Keratinocyte (primary cell): ENCODE measurements at regions not wholly inside any gene's neighbourhood (a gene's known extent, or its start where the extent isn't known, plus 50 kb on each side); places are given as distances from the start of the nearest gene placed in this dataset.

Source experiments
- DNase-seq: peaks from one replicate; pipeline ENCODE4 v3.0.0-alpha.2; 2011; ENCODE audit warnings: low read depth, missing footprints, low spot score
- FAIRE-seq: peaks from 2 replicates; lab custom pipeline; 2011; peaks lifted over from hg19 to GRCh38; lab: Jason Lieb, UNC
- H2AFZ ChIP-seq: 2 replicates; pipeline ENCODE4 v1.6.0; 2012; ENCODE audit warnings: low read length, control low read depth, inconsistent platforms; ENCODE audit not compliant: control insufficient read depth
- H3K27ac ChIP-seq: 2 replicates; pipeline ENCODE4 v1.5.1; 2011; ENCODE audit warnings: low read length; ENCODE audit not compliant: control insufficient read depth, insufficient read depth
- H3K27me3 ChIP-seq: 3 replicates; pipeline ENCODE4 v1.6.0; 2011; ENCODE audit warnings: low read length; ENCODE audit not compliant: control insufficient read depth, insufficient read depth; ENCODE audit errors: extremely low read depth
- H3K36me3 ChIP-seq, 2 experiments: 2 replicates in 1 of 2; 3 replicates in 1 of 2; pipeline ENCODE4 v1.5.1; 2011; ENCODE audit warnings: low read length in 2 of 2, mild to moderate bottlenecking in 1 of 2; ENCODE audit not compliant: control insufficient read depth in 2 of 2, insufficient read depth in 2 of 2; ENCODE audit errors: extremely low read depth in 1 of 2
- H3K4me1 ChIP-seq: 3 replicates; pipeline ENCODE4 v1.5.1; 2011; ENCODE audit warnings: low read length; ENCODE audit not compliant: control insufficient read depth, insufficient read depth; ENCODE audit errors: extremely low read depth
- H3K4me2 ChIP-seq: 3 replicates; pipeline ENCODE4 v1.6.0; 2011; ENCODE audit warnings: low read depth, low read length; ENCODE audit not compliant: control insufficient read depth, insufficient read depth; ENCODE audit errors: extremely low read depth
- H3K4me3 ChIP-seq, 3 experiments: fragments of 200-600 bp in 1 of 3; sonication (generic) in 1 of 3; 2 replicates in 2 of 3; 3 replicates in 1 of 3; pipeline ENCODE4 v1.5.1; 2011 to 2016; ENCODE audit warnings: low read length in 3 of 3, mild to moderate bottlenecking in 3 of 3, control low read depth in 2 of 3, inconsistent platforms in 1 of 3, low read depth in 1 of 3, mixed read lengths in 1 of 3, mixed run types in 1 of 3, moderate library complexity in 1 of 3; ENCODE audit not compliant: control insufficient read depth in 2 of 3, insufficient read depth in 2 of 3; ENCODE audit errors: extremely low read depth in 1 of 3
- H3K79me2 ChIP-seq: 2 replicates; pipeline ENCODE4 v1.6.0; 2012; ENCODE audit warnings: low read length; ENCODE audit not compliant: control insufficient read depth, insufficient read depth
- H3K9ac ChIP-seq: 3 replicates; pipeline ENCODE4 v1.6.0; 2011; ENCODE audit warnings: low read length; ENCODE audit not compliant: control insufficient read depth, insufficient read depth; ENCODE audit errors: extremely low read depth
- H3K9me1 ChIP-seq: 3 replicates; pipeline ENCODE4 v1.6.0; 2011; ENCODE audit warnings: low read length; ENCODE audit not compliant: control insufficient read depth, insufficient read depth; ENCODE audit errors: extremely low read depth
- H3K9me3 ChIP-seq: 2 replicates; pipeline ENCODE4 v1.5.1; 2012; ENCODE audit warnings: low read depth, low read length; ENCODE audit not compliant: control insufficient read depth
- H4K20me1 ChIP-seq: 3 replicates; pipeline ENCODE4 v1.6.0; 2011; ENCODE audit warnings: low read length; ENCODE audit not compliant: control insufficient read depth, insufficient read depth; ENCODE audit errors: extremely low read depth
- EZH2 ChIP-seq: IDR thresholded peaks from one replicate; pipeline ENCODE4 v1.6.1; 2012; ENCODE audit warnings: inconsistent platforms, mild to moderate bottlenecking, low read length, moderate library complexity
- dilution Hi-C: fragments of 300-500 bp; cut with MboI; formaldehyde crosslinking; loops from one replicate; pipeline ENCODE4 v1.7.0; 2020; ENCODE audit warnings: low sequenced_read_pairs; ENCODE audit not compliant: extremely low pct_ligation_motif_present
- TF ChIP-seq, protein P1 (sequence below), 3 experiments: IDR thresholded peaks in 1 of 3; conservative IDR thresholded peaks in 1 of 3; optimal IDR thresholded peaks in 1 of 3; 2 replicates in 2 of 3; 3 replicates in 1 of 3; pipeline versions ENCODE3 to v1.5.1; 2011; ENCODE audit warnings: low read length in 3 of 3, mild to moderate bottlenecking in 3 of 3, moderate library complexity in 2 of 3, control low read depth in 1 of 3, inconsistent platforms in 1 of 3; ENCODE audit not compliant: insufficient read depth in 2 of 3; ENCODE audit errors: extremely low read depth in 1 of 3

DNA sequence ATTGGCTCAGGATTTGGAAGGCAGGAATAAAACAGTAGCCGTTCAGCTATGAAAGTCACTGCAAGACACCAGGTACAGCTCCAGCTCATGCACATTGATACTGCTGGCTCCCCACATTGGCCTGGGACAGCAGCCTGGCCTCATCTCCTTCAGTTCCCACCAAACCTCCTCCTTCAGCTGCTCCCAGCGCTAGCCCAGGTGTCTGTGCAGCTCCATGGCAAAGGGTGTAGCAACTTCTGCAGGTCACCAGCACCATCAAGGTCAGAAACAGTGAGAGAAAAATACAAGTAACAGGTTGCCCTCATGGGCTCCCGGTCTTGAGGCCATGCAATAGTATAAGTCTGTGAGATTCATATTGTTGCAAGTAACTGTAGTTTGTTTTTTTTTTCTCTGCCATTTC, 216.7 kb upstream of the CTAGE1 start:
- Histone ChIP-seq H3K9ac (no peak overlapping the region), H3K27me3 (no peaks in the 10 kb centered on the region), H2AFZ (no peak overlapping the region), H3K9me1 (no peaks in the 10 kb centered on the region), H3K9me3 (no peaks in the 10 kb centered on the region), H3K36me3 (no peaks in the 10 kb centered on the region), H4K20me1 (no peaks in the 10 kb centered on the region), H3K4me1 (no peaks in the 10 kb centered on the region), H3K27ac (no peak overlapping the region), H3K79me2 (no peaks in the 10 kb centered on the region), H3K4me2 (no peak overlapping the region), H3K4me3 (no peak overlapping the region)
- FAIRE-seq (no peak), DNase-seq (no peak)
- dilution Hi-C loops = no loop called here
- TF ChIP-seq EZH2 = no peak
- TF ChIP-seq, protein P1, sequence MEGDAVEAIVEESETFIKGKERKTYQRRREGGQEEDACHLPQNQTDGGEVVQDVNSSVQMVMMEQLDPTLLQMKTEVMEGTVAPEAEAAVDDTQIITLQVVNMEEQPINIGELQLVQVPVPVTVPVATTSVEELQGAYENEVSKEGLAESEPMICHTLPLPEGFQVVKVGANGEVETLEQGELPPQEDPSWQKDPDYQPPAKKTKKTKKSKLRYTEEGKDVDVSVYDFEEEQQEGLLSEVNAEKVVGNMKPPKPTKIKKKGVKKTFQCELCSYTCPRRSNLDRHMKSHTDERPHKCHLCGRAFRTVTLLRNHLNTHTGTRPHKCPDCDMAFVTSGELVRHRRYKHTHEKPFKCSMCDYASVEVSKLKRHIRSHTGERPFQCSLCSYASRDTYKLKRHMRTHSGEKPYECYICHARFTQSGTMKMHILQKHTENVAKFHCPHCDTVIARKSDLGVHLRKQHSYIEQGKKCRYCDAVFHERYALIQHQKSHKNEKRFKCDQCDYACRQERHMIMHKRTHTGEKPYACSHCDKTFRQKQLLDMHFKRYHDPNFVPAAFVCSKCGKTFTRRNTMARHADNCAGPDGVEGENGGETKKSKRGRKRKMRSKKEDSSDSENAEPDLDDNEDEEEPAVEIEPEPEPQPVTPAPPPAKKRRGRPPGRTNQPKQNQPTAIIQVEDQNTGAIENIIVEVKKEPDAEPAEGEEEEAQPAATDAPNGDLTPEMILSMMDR (optimal IDR thresholded peaks at IDR 0.05 in 1 of 3, IDR thresholded peaks at IDR 0.05 in 1 of 3, conservative IDR thresholded peaks at IDR 0.05 in 1 of 3; ENCODE audit: extremely low read depth in 1 of 3, insufficient read depth in 2 of 3, low read length in 3 of 3) = no peak

DNA sequence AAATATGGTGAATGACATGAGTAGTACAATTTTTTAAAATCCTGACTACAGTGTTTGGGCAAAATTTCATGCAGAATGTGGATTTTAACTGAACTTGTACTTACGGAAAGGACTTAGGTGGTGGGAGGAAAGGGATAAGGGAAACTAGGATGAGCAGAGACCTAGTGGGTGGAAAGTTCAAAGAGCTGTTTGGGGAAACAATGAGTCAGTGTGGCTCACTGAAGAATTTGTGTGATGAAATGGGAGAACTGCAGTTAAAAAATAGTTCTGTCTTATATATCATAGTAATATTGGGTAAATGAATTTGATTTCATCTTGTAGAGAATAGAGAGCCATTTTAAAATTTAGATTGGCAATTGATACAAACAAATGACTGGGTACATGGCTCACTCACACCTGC, 220.1 kb upstream of the CTAGE1 start:
- H3K4me1 ChIP-seq = no peaks in the 10 kb centered on the region
- no peaks in the 10 kb centered on the region for H3K36me3 ChIP-seq
- H2AFZ ChIP-seq = no peak overlapping the region
- H3K27ac ChIP-seq = no peak overlapping the region
- H3K9me1 ChIP-seq = no peaks in the 10 kb centered on the region
- H3K9ac ChIP-seq = no peak overlapping the region
- no peak for TF ChIP-seq EZH2
- TF ChIP-seq, protein P1 (optimal IDR thresholded peaks at IDR 0.05 in 1 of 3, IDR thresholded peaks at IDR 0.05 in 1 of 3, conservative IDR thresholded peaks at IDR 0.05 in 1 of 3; ENCODE audit: extremely low read depth in 1 of 3, insufficient read depth in 2 of 3, low read length in 3 of 3) = no peak
- no peaks in the 10 kb centered on the region for H4K20me1 ChIP-seq
- H3K4me3 ChIP-seq = no peak overlapping the region
- no peaks in the 10 kb centered on the region for H3K9me3 ChIP-seq
- dilution Hi-C loops = no loop called here
- DNase-seq = no peak
- FAIRE-seq = no peak
- no peak overlapping the region for H3K4me2 ChIP-seq
- H3K27me3 ChIP-seq = no peaks in the 10 kb centered on the region
- H3K79me2 ChIP-seq = no peaks in the 10 kb centered on the region
